PC-3 (cell line): ENCODE measurements at regions not wholly inside any gene's neighbourhood (a gene's known extent, or its start where the extent isn't known, plus 50 kb on each side); places are given as distances from the start of the nearest gene placed in this dataset.

Experiments
- ATAC-seq: fragments of 200-7000 bp; cut with Tn5 transposase; 2 replicates; pipeline ENCODE4 v1.9.1; 2020; ENCODE audit warnings: mild to moderate bottlenecking, moderate library complexity
- BruUV-seq: library from RNA; stranded (reverse); fragments of 400-500 nt; replicated peaks from 2 replicates; lab custom pipeline; 2021; lab: Mats Ljungman, UMichigan
- CTCF ChIA-PET: fragments of 300-600 bp; sonication (Branson Sonifier 250); formaldehyde crosslinking; loops from one replicate; lab custom pipeline; 2022; ENCODE audit warnings: antibody characterized with exemption; lab: Charles Lee
- POLR2A ChIA-PET: fragments of 300-600 bp; sonication (Branson Sonifier 250); formaldehyde crosslinking; loops from one replicate; lab custom pipeline; 2022; ENCODE audit warnings: antibody characterized with exemption; ENCODE audit not compliant: unreplicated experiment; lab: Charles Lee
- DNase-seq: peaks from one replicate; pipeline ENCODE4 v3.0.0-alpha.2; 2015
- H2AFZ ChIP-seq: fragments of 300-600 bp; sonication (generic); 2 replicates; pipeline ENCODE4 v1.6.0; 2016; ENCODE audit warnings: antibody characterized with exemption, low read length
- H3F3A ChIP-seq: fragments of 300-600 bp; sonication (generic); one replicate; pipeline ENCODE4 v1.6.0; 2017; ENCODE audit warnings: antibody characterized with exemption, low read length, control low read depth, mild to moderate bottlenecking; ENCODE audit not compliant: unreplicated experiment
- H3K27ac ChIP-seq: fragments of 300-600 bp; sonication (generic); 2 replicates; pipeline ENCODE4 v1.5.1; 2016; ENCODE audit warnings: mild to moderate bottlenecking, low read length
- H3K27me3 ChIP-seq: fragments of 300-600 bp; sonication (generic); 2 replicates; pipeline ENCODE4 v1.6.1; 2016; ENCODE audit warnings: low read length, mixed read lengths
- H3K36me3 ChIP-seq: fragments of 300-600 bp; sonication (generic); 2 replicates; pipeline ENCODE4 v1.6.1; 2016; ENCODE audit warnings: low read depth, mixed run types, low read length, mixed read lengths
- H3K4me1 ChIP-seq: fragments of 300-600 bp; sonication (generic); 2 replicates; pipeline ENCODE4 v1.5.1; 2016; ENCODE audit warnings: low read length; ENCODE audit not compliant: insufficient read depth
- H3K4me2 ChIP-seq: fragments of 300-600 bp; sonication (generic); 2 replicates; pipeline ENCODE4 v1.6.0; 2016; ENCODE audit warnings: low read length
- H3K4me3 ChIP-seq: fragments of 300-600 bp; sonication (generic); 2 replicates; pipeline ENCODE4 v1.5.1; 2016; ENCODE audit warnings: mild to moderate bottlenecking, low read length, mixed read lengths
- H3K79me2 ChIP-seq: fragments of 300-600 bp; sonication (generic); 2 replicates; pipeline ENCODE4 v1.6.1; 2017; ENCODE audit warnings: low read length, mixed read lengths
- H3K9ac ChIP-seq: fragments of 300-600 bp; sonication (generic); 2 replicates; pipeline ENCODE4 v1.6.0; 2016; ENCODE audit warnings: mild to moderate bottlenecking, low read length
- H3K9me2 ChIP-seq: fragments of 300-600 bp; sonication (generic); replicated peaks from 2 replicates; pipeline ENCODE4 v1.6.1; 2016; ENCODE audit warnings: mixed run types, low read length, mixed read lengths
- H3K9me3 ChIP-seq: fragments of 300-600 bp; sonication (generic); 2 replicates; pipeline ENCODE4 v1.6.1; 2016; ENCODE audit warnings: low read length, mixed read lengths
- H4K20me1 ChIP-seq: fragments of 300-600 bp; sonication (generic); 2 replicates; pipeline ENCODE4 v1.6.1; 2016; ENCODE audit warnings: low read length, mixed read lengths
- EZH2 ChIP-seq: fragments of 300-600 bp; sonication (generic); IDR thresholded peaks from one replicate; pipeline ENCODE4 v1.6.1; 2017; ENCODE audit warnings: antibody characterized with exemption, mild to moderate bottlenecking, low read length; ENCODE audit not compliant: unreplicated experiment
- EZH2phosphoT487 ChIP-seq: fragments of 300-600 bp; sonication (generic); IDR thresholded peaks from 2 replicates; pipeline ENCODE4 v1.6.1; 2018; ENCODE audit warnings: mild to moderate bottlenecking, antibody characterized with exemption, low read length, borderline replicate concordance
- intact Hi-C: fragments of 100-400 bp; cut with micrococcal nuclease; formaldehyde crosslinking; loops from 2 replicates; pipeline ENCODE4 v1.9.0; 2023
- TF ChIP-seq, protein P1 (sequence below): fragments of 300-600 bp; sonication (generic); conservative IDR thresholded peaks from 2 replicates; pipeline ENCODE4 v1.5.1; 2017; ENCODE audit warnings: antibody characterized with exemption, low read depth, mild to moderate bottlenecking, low read length

DNA sequence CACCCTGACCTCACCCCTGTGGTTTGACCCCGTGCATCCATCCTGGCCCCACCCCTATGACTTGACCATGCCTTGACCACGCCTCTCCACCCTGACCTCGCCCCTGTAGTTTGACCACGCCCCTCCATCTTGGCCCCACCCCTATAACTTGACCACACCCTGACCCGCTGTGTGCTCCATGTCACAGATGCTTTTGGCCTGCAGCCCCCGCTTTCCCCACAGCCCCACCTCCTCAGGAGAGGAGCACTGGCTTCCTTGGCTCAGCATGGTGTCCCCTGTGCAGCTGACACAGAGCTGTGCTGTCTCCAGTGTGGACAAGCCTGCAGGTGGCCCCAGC, 269.9 kb upstream of the SFSWAP start:
- Histone ChIP-seq H3K79me2 (no peaks in the 10 kb centered on the region), H3K4me2 (no peak overlapping the region), H3K9me3 (no peaks in the 10 kb centered on the region), H3K4me1 (no peaks in the 10 kb centered on the region), H4K20me1 (no peaks in the 10 kb centered on the region), H3K36me3 (no peaks in the 10 kb centered on the region), H3F3A (no peaks in the 10 kb centered on the region), H3K27me3 (peaks cover 48% of the 10 kb centered on the region), H3K9ac (no peak overlapping the region), H2AFZ (no peak overlapping the region), H3K27ac (no peak overlapping the region), H3K4me3 (no peak overlapping the region), H3K9me2 (no peaks in the 10 kb centered on the region)
- TF ChIP-seq, protein P1, sequence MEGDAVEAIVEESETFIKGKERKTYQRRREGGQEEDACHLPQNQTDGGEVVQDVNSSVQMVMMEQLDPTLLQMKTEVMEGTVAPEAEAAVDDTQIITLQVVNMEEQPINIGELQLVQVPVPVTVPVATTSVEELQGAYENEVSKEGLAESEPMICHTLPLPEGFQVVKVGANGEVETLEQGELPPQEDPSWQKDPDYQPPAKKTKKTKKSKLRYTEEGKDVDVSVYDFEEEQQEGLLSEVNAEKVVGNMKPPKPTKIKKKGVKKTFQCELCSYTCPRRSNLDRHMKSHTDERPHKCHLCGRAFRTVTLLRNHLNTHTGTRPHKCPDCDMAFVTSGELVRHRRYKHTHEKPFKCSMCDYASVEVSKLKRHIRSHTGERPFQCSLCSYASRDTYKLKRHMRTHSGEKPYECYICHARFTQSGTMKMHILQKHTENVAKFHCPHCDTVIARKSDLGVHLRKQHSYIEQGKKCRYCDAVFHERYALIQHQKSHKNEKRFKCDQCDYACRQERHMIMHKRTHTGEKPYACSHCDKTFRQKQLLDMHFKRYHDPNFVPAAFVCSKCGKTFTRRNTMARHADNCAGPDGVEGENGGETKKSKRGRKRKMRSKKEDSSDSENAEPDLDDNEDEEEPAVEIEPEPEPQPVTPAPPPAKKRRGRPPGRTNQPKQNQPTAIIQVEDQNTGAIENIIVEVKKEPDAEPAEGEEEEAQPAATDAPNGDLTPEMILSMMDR = no peak
- TF ChIP-seq EZH2phosphoT487 (no peak), EZH2 (no peak)
- DNase-seq (no peak), ATAC-seq (no peak)
- intact Hi-C loops = no loop called here
- CTCF ChIA-PET = no interaction called here
- POLR2A ChIA-PET = no interaction called here
- BruUV-seq = no TSS peak

DNA sequence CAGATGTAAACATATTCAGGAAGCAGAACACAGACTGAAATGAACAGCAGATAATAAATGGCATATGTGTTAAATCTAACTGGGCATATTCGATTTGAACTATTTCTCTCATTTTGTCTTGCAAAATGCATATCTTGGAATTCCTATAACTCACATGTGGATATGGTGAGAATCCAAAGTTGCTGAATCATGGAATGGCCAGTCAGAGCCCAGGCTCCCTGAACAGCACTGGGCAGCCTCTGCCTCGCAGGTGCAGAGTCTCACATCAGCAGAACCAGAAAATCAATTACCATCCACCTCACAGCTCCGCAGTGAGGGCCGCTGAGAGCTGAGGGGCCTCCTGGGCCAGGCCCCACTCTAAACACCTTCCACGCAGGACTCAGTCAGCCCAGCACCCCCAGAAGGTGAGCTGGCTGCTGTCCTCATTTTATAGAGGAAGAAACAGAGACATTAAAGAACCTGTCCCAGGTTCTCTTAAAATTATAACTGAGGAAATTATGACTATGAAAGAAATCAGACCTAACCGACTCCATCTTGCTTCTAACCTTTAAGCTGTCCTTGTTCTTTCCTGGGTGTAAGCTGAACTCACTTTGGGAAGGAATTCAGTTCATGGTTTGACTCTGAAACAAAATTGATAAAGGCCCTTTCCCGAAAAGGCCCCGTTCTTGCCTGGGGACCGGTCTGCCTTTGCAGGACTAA, 269.1 kb upstream of the SFSWAP start:
- H3K27me3 ChIP-seq = peaks cover 43% of the 10 kb centered on the region
- no peaks in the 10 kb centered on the region for H3K9me3 ChIP-seq
- H3F3A ChIP-seq = no peaks in the 10 kb centered on the region
- H3K9ac ChIP-seq = no peak overlapping the region
- no peak for ATAC-seq
- no peak overlapping the region for H3K27ac ChIP-seq
- H3K9me2 ChIP-seq = no peaks in the 10 kb centered on the region
- CTCF ChIA-PET = no interaction called here
- H3K4me2 ChIP-seq = no peak overlapping the region
- intact Hi-C loops = no loop called here
- no TSS peak for BruUV-seq
- H3K36me3 ChIP-seq = no peaks in the 10 kb centered on the region
- no peak for DNase-seq
- no peaks in the 10 kb centered on the region for H4K20me1 ChIP-seq
- H3K79me2 ChIP-seq = no peaks in the 10 kb centered on the region
- POLR2A ChIA-PET = no interaction called here
- H3K4me3 ChIP-seq = no peak overlapping the region
- TF ChIP-seq, protein P1 = no peak
- no peak for TF ChIP-seq EZH2
- no peak for TF ChIP-seq EZH2phosphoT487
- H3K4me1 ChIP-seq = no peaks in the 10 kb centered on the region
- H2AFZ ChIP-seq = no peak overlapping the region

DNA sequence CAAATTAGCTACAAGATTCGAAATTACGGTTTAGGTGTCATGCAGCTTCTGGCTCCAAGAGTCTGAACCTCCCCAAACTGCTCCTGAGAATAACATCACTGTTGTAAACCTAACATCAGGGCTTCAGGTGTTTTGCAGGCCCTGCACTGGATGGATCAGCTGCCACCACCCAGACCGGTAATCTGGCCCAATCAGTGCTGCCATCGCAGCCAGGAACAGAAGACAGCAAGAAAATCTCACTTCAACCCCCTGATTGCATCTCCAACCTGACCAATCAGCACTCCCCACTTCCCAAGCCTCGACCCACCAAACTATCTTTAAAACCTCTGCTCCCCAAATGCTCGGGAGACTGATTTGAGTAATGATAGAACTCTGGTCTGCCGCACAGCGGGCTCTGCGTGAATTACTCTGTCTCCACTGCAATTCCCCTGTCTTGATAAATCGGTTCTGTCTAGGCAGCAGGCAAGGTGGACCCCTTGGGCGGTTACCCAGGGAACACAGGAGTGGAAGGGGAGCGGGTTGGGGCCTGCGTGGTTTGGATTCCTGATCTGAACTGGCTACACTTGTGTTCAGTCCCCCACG, 268.5 kb upstream of the SFSWAP start:
- Histone ChIP-seq H3K27ac (no peak overlapping the region), H3K4me3 (no peak overlapping the region), H3K4me1 (no peaks in the 10 kb centered on the region), H3K9ac (no peak overlapping the region), H2AFZ (no peak overlapping the region), H3K4me2 (no peak overlapping the region), H3K9me2 (no peaks in the 10 kb centered on the region), H3K36me3 (no peaks in the 10 kb centered on the region), H3K27me3 (peaks cover 40% of the 10 kb centered on the region), H3K9me3 (no peaks in the 10 kb centered on the region), H3K79me2 (no peaks in the 10 kb centered on the region), H4K20me1 (no peaks in the 10 kb centered on the region), H3F3A (no peaks in the 10 kb centered on the region)
- intact Hi-C loops = no loop called here
- DNase-seq (no peak), ATAC-seq (no peak)
- ChIA-PET POLR2A (no interaction called here), CTCF (no interaction called here)
- no TSS peak for BruUV-seq
- TF ChIP-seq, protein P1 = no peak
- no peak for TF ChIP-seq EZH2
- TF ChIP-seq EZH2phosphoT487 = no peak
